ENCODE measurements at regions not wholly inside any gene's neighbourhood (a gene's known extent, or its start where the extent isn't known, plus 50 kb on each side); places are given as distances from the start of the nearest gene placed in this dataset.

- DNase-seq (ENCODE audit: low read depth): no peak
Measured at GRCh38 chr2:30331038-30331437, 99.7 kb downstream of the LBH start.

GRCh38 chr2:30331869-30332268 lies 100.5 kb downstream of the LBH start:
- TF ChIP-seq, protein P1, sequence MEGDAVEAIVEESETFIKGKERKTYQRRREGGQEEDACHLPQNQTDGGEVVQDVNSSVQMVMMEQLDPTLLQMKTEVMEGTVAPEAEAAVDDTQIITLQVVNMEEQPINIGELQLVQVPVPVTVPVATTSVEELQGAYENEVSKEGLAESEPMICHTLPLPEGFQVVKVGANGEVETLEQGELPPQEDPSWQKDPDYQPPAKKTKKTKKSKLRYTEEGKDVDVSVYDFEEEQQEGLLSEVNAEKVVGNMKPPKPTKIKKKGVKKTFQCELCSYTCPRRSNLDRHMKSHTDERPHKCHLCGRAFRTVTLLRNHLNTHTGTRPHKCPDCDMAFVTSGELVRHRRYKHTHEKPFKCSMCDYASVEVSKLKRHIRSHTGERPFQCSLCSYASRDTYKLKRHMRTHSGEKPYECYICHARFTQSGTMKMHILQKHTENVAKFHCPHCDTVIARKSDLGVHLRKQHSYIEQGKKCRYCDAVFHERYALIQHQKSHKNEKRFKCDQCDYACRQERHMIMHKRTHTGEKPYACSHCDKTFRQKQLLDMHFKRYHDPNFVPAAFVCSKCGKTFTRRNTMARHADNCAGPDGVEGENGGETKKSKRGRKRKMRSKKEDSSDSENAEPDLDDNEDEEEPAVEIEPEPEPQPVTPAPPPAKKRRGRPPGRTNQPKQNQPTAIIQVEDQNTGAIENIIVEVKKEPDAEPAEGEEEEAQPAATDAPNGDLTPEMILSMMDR (conservative IDR thresholded peaks at IDR 0.05; ENCODE audit: low read length): no peak
- H3K4me3 ChIP-seq (ENCODE audit: low read length): no peak overlapping the region
- no peak for DNase-seq (ENCODE audit: low read depth)

More at GRCh38 chr2:30331038-30331437, 99.7 kb downstream of the LBH start:
- TF ChIP-seq, protein P1 (conservative IDR thresholded peaks at IDR 0.05; ENCODE audit: low read length): no peak
- H3K4me3 ChIP-seq (ENCODE audit: low read length): no peak overlapping the region

DNA sequence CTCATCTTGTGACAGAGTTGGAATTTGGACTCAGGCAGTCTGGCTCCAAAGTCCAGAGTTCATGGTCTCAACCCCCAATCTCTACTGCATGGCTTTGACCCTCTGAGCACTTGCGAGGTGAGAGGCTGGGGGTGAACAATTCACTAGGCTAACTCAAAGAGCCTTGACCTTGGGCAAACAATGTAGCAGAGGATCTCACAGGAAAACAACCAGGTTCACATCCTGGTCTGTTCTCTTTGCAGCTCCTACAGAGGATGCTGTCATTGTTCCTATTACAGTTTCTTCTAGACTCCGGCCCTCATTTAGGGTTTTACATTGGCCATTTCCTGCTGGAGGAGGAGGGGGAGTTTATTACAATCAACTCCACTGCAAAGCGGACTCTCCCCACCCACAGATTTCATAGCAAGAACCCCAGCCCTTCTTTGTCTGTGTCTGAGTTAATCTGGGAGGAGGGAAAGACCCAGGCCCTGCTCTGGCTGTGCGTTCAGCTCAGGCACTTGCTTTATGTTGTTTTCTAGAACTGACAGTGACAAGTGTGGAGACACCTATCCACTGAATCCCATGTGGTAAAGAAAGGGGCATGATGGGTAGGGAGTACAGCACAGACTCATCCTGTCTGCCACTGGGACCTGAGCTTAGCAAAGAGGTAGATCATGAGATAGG lies 101.6 kb downstream of the LBH start:
- no peak overlapping the region for H3K4me3 ChIP-seq (ENCODE audit: low read length)
- TF ChIP-seq, protein P1 (conservative IDR thresholded peaks at IDR 0.05; ENCODE audit: low read length): no peak
- DNase-seq (ENCODE audit: low read depth): no peak

DNA sequence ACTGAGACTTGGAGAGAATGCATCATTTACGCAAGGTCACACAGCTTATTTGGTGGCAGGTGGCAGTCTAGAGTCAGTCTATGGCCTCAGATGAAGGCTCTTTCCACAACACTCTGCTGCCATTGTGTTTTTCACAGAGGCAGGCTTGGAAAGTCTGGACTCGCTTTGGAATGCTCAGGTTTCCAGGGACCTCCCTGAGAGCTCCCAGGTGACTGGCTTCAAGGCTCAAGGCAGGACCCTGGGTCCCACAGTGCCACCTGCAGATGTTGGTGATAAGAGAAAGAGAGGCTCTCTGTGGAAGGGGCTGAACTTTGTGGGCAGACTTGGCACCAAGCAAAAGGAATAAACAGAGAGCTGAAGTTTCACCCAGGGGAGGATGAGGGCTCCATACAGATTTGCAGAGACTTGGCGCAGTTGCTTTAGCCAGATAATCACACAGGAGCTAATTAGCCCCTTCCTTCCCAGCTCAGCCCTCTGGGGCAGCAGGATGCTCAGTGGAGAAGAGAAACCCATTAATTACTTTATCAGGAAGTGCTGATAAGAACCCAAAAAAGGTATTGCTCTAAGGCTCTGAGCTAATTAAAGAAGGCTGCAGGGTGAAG lies 103.5 kb downstream of the LBH start:
- no peak for DNase-seq (ENCODE audit: low read depth)
- H3K4me3 ChIP-seq (ENCODE audit: low read length): no peak overlapping the region
- TF ChIP-seq, protein P1 (conservative IDR thresholded peaks at IDR 0.05; ENCODE audit: low read length): no peak

- no peak for DNase-seq (ENCODE audit: low read depth)
- H3K4me3 ChIP-seq (ENCODE audit: low read length): no peak overlapping the region
- TF ChIP-seq, protein P1 (conservative IDR thresholded peaks at IDR 0.05; ENCODE audit: low read length): no peak
Measured at GRCh38 chr2:30336084-30336483, 104.8 kb downstream of the LBH start.

GRCh38 chr2:30336978-30337841 lies 105.9 kb downstream of the LBH start:
- no peak overlapping the region for H3K4me3 ChIP-seq (ENCODE audit: low read length)
- peak; percentile 38 for DNase-seq (ENCODE audit: low read depth)
- TF ChIP-seq, protein P1 (conservative IDR thresholded peaks at IDR 0.05; ENCODE audit: low read length): no peak
